ENCODE measurements at regions not wholly inside any gene's neighbourhood (a gene's known extent, or its start where the extent isn't known, plus 50 kb on each side); places are given as distances from the start of the nearest gene placed in this dataset.
A peak's percentile ranks its signal among the peaks of the same experiment; 100 is the strongest.

- no peaks in the 10 kb centered on the region for H3K27me3 ChIP-seq
- intact Hi-C loops (cut with DNase I; ENCODE audit: low total_unique reads) = no loop called here
- no peak overlapping the region for H3K4me3 ChIP-seq
- 56 to 76% (median 67%) methylated on average over 6 of the region's 6 CpGs for WGBS, 5 donors
- TF ChIP-seq CTCF (IDR thresholded peaks at IDR 0.05) (no peak), POLR2AphosphoS5 (IDR thresholded peaks at IDR 0.05) (no peak), POLR2A (IDR thresholded peaks at IDR 0.05) (no peak), EP300 (IDR thresholded peaks at IDR 0.05) (no peak)
- H3K4me1 ChIP-seq = peaks cover 0 to 8% (median 3%) of the 10 kb centered on the region in 4 donors
- DNase-seq = peak in 1 of 2 donors; percentile 68
- H3K9me3 ChIP-seq = peaks cover 0 to 7% (median 1%) of the 10 kb centered on the region in 4 donors
- no peaks in the 10 kb centered on the region for H3K36me3 ChIP-seq
- H3K27ac ChIP-seq = no peak overlapping the region
These were observed 53.1 kb upstream of the GNG2 start for GRCh38 chr14:51807356-51807755.

Small RNA genes lying in the stretch of these regions (small RNA-seq; reads per million reads assigned to genes)
- gene AL079307.3 = 0 reads per million in 4 donors
